ENCODE measurements at regions not wholly inside any gene's neighbourhood (a gene's known extent, or its start where the extent isn't known, plus 50 kb on each side); places are given as distances from the start of the nearest gene placed in this dataset.
A peak's percentile ranks its signal among the peaks of the same experiment; 100 is the strongest.
"Not testable (repeated sequence)": the region's sequence is repeated elsewhere in the genome, so short reads cannot be mapped to it uniquely, and the experiment has no call there.

- no peak for DNase-seq (ENCODE audit: low read depth)
Observed at GRCh38 chr19:37303591-37304171, 67.2 kb upstream of the ZNF527 start.

DNA sequence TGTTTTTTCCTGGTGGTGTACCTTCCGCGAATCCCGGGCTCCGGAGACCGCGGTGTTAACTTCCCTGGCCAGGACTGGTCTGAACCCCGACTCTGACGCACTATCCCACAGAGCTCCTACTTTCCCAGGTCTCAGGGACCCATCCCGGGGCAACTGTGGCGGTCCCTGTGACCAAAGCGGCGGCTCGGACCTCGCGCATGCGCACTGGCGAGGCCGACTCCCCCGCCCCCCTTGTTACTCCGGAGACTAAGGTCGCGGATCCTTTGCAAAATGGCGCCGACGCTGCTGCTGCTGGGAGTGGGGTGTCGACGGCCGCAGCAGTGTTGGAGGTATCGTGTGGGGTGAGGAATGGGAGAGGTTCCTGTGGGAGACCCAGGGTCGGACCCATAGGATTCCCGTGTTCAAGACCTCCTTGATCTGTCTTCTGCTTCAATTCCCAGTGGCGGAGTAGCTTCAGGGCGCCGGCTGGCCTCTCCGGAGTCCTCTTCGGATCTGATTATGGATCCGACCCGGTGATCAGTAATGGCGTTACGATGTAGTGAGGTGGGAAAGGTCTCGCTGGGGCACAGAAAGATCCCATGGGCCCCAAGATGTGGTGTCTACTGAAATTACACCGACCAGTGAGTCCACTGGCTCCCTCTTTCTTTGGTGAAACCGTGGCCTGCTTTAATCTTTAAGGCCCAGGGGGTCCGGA, 66.6 kb upstream of the ZNF527 start:
- no peak for DNase-seq (ENCODE audit: low read depth)

DNA sequence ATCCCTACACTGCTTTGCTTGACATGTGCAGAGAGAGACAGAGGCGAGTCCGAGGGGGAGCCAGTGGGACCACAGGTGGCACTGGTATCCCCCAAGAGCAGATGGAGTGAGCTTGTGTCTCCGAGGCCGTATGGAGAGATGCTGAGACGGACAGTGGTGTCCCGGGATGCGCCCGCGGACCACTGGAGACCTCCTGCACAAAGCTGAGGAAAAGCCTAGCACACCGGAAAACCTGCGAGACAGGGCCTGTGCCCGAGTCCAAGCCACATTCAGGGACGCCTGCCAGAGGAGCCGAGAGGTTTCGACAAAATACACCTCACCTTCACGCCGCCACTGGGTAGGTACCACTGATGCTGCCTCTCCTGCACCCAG, 66.0 kb upstream of the ZNF527 start:
- no peak for DNase-seq (ENCODE audit: low read depth)

DNA sequence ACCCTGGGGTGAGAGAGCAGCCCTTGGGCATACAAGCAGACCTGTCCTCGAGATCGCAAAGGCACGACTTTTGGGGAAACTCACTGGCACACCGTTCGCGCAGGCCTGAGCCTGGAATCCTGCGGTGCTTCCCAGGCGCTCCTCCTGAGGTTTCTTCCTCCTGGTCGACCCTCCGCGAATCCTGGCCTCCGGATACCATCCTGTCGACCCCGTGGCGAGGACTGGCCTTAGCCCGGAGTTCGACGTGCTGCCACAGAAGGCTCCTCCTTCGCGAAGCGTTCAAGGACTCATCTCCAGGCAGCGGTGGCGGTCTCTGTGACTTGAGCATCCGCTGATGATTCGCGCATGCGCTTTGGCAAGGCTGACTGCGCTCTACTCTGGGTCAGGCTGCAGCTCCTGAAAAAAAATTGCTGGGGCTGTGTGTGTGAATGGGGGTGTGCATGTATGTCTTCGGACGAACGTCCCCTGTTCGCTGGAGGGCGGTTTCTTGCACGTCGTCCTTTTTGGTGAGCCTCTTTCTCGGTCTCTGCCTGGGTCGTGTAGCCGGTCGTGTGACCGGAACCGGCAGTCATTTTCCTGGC, 64.4 kb upstream of the ZNF527 start:
- DNase-seq (ENCODE audit: low read depth): no peak

DNA sequence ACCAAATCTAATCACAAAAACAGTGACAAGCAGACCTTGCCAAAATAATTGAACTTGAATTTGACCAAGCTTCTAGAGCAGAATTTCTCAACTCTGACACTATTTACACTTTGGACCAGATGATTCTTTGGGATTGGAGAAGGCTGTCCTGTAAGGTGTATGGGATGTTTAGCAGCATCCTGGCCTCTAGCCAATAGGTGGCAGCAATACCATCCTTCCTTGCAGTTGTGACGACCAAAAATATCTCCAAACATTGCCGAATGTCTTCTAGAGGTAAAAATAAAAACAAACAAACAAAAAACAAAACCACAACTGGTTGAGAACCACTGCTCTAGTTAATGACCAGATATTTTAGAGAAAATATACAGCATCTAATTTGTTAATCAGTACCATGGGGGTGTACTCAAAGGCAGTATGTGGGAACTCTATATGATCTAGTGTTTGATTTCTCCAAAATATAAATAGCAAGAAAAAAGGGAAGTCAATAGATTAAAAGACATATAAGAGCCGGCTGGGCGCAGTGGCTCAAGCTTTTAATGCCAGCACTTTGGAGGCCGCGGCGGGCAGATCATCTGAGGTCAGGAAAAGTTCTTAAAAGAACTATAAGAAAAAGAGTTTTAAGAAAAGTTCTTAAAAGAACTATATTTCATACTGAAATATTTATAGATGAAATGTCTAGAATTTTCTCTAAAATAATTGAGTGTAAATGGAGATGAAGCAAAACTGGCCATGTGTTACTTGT, 60.9 kb upstream of the ZNF527 start:
- no peak for DNase-seq (ENCODE audit: low read depth)

GRCh38 chr19:37312531-37313334, 58.2 kb upstream of the ZNF527 start:
- peak; percentile 27 for DNase-seq (ENCODE audit: low read depth)

DNA sequence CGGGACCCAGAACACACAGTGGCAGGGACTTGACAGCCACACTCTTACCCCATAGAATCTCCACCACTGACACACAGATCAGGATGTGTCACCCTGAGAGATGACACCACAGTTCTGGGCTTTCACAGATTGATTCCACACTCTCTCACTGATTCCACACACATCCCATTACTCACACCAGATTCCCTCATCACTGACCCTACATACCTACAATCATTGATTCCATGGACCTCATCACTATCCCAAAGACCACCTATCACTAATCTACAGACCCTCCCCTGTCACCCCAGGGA, 57.6 kb upstream of the ZNF527 start:
- no peak for DNase-seq (ENCODE audit: low read depth)

GRCh38 chr19:37317403-37318209, 53.3 kb upstream of the ZNF527 start:
- DNase-seq (ENCODE audit: low read depth): peak; percentile 86

GRCh38 chr19:37320988-37321387, 49.9 kb upstream of the ZNF527 start:
- DNase-seq (ENCODE audit: low read depth): not testable (repeated sequence)

Data from stimulated activated CD8-positive, alpha-beta memory T cell treated with anti-CD3 and anti-CD28 coated beads, Interleukin-12 subunit alpha, Interleukin-12 subunit beta, amount 100 ng/mL, for 4 hours (primary cell).